Activated T-cell treated with anti-CD3 and anti-CD28 coated beads, Interleukin-2, amount 50 U/mL, for 72 hours (primary cell): ENCODE measurements at regions not wholly inside any gene's neighbourhood (a gene's known extent, or its start where the extent isn't known, plus 50 kb on each side); places are given as distances from the start of the nearest gene placed in this dataset.

Source experiments
- ATAC-seq, 2 donors: fragments of 150-1000 bp; cut with Tn5 transposase; replicated peaks in 1 of 2; 2 replicates each; pipeline ENCODE4 v1.10.0; 2021; ENCODE audit warnings: moderate library complexity in 2 of 2, mild to moderate bottlenecking in 1 of 2
- DNase-seq, 2 donors: peaks; one replicate each; pipeline ENCODE4 v3.0.0; 2021 to 2022; ENCODE audit warnings: mixed read lengths in 1 of 2
- H3K27ac Mint-ChIP-seq: one replicate; pipeline ENCODE4 v1.8.0; 2022; ENCODE audit warnings: mild to moderate bottlenecking, moderate library complexity, mixed read lengths
- H3K27me3 Mint-ChIP-seq: one replicate; pipeline ENCODE4 v1.8.0; 2022; ENCODE audit warnings: low read depth, mixed read lengths
- H3K36me3 Mint-ChIP-seq, 2 donors: one replicate each; pipeline ENCODE4 v1.8.0; 2022; ENCODE audit warnings: mixed read lengths in 2 of 2, mild to moderate bottlenecking in 1 of 2; ENCODE audit not compliant: insufficient read depth in 2 of 2
- H3K4me1 Mint-ChIP-seq: one replicate; pipeline ENCODE4 v1.8.0; 2022; ENCODE audit warnings: low read depth, mixed read lengths
- H3K4me3 Mint-ChIP-seq, 2 donors: one replicate each; pipeline ENCODE4 v1.8.0; 2022; ENCODE audit warnings: mild to moderate bottlenecking in 2 of 2, mixed read lengths in 2 of 2, moderate library complexity in 2 of 2
- H3K9me3 Mint-ChIP-seq, 2 donors: one replicate each; pipeline ENCODE4 v1.8.0; 2022; ENCODE audit warnings: mixed read lengths in 2 of 2

DNA sequence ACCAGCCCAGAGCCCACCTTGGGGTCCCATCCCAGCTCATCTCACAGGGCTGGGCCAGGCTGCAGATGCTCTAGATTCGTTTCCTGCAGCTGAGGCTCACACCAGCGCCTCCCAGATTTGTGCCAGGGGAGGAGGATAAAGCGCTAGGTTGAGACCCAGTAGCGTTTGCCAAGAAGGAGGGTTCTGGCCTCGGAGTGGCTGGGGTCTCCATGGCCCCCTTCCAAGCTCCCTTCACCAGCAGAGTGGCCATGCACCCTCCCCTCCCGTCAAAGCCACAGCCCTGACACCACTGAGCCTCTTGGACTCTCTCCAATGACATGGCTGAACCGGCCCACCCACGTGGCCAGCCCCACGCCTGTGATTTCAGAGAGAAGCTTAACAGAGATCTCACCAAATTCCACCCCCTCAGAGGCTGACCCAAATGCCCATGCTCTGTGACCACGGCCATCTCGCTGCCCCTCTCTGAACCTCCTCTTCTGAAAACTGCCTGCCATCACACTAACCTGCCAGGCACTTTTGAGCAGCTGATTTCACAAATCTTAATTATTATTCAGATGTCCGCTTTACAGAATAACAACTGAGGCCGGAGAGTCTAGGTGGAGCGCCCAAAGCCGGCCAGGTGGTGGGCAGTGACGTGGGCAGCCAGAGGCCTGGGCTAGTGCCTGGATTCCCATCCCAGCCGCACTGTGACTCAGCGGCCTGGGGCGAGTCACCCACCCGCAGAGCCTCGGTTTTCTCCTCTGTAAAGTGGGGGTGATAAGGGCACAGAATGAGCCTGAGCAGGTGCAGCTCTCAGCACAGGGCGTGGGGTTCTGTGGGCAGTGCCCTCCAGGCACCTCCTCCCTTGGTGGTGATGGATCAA is 155.7 kb downstream of the C9orf50 start:
- Mint-ChIP-seq H3K4me1 (peaks cover 8% of the 10 kb centered on the region), H3K36me3 (no peaks in the 10 kb centered on the region), H3K27ac (peak overlapping the region; percentile 8), H3K4me3 (no peak overlapping the region), H3K27me3 (no peaks in the 10 kb centered on the region), H3K9me3 (no peaks in the 10 kb centered on the region)
- ATAC-seq (peak; percentile 31 to 52), DNase-seq (no peak)

DNA sequence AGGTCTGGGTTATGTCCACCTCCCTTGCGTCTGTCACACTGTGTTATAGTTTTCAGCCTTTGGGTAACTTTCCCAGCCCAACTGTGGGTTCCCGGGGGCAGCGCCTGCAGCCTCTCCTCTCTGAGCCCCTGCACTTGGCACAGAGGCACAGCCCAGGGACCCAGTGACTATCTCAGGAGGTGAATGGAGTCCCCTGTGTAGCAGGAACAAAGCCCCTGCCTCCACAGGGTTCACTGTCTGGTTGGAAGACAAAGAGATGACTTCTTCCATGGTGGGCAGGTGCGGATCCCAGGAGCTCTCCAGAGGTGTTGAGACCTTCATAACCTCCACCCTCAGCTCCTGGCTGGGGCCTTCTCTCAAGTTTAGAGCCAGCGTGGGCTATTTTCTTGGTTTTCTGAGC is 156.9 kb downstream of the C9orf50 start:
- no peak for ATAC-seq

DNA sequence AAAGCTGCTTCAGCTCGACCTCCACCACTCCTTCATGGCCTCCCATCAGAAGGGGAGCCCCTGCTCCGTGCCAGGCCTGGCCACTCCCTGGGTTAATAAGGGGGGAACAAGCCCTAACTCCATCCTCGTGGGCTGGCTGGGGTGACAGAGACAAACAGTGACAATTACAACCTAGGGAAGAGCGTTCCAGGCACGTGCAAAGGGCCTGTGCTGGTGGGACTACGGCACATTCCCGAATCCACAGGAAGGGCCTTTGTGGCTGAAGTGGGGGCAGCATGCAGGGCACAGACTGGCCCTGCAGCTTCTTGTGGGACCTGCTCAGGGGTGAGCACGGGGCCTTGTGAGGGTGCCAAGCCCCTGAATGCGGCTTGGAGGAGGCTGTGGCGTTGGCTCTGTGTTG is 157.4 kb downstream of the C9orf50 start:
- Mint-ChIP-seq H3K27me3 (no peaks in the 10 kb centered on the region), H3K4me3 (no peak overlapping the region), H3K9me3 (no peaks in the 10 kb centered on the region), H3K4me1 (peaks cover 20% of the 10 kb centered on the region), H3K36me3 (no peaks in the 10 kb centered on the region), H3K27ac (no peak overlapping the region)
- DNase-seq: no peak
- ATAC-seq: no peak

More for the DNA sequence above, 156.9 kb downstream of the C9orf50 start:
- no peaks in the 10 kb centered on the region for H3K27me3 Mint-ChIP-seq
- H3K4me3 Mint-ChIP-seq: no peak overlapping the region
- no peaks in the 10 kb centered on the region for H3K9me3 Mint-ChIP-seq
- no peaks in the 10 kb centered on the region for H3K36me3 Mint-ChIP-seq
- DNase-seq: no peak
- H3K27ac Mint-ChIP-seq: no peak overlapping the region
- H3K4me1 Mint-ChIP-seq: peaks cover 15% of the 10 kb centered on the region

DNA sequence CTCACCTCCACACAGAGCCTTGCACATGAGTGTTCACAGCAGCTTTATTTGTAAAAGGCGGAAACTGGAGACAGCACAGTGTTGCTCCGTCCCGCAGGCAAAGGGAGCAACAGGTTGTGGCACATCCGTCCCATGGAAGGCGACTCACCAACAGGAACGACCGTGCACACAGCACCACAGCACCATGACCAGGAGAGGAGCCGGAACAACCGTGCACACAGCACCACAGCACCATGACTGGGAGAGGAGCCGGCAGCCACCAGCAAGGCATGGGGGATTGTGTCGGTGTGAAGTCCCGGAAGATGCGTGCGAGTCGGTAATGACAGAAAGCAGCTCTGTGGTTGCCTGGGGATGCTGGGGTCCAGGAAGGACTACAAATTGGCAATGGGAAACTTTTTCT is 158.5 kb downstream of the C9orf50 start:
- Mint-ChIP-seq H3K9me3 (no peaks in the 10 kb centered on the region), H3K27me3 (no peaks in the 10 kb centered on the region), H3K27ac (no peak overlapping the region), H3K4me1 (peaks cover 31% of the 10 kb centered on the region), H3K36me3 (no peaks in the 10 kb centered on the region), H3K4me3 (no peak overlapping the region)
- DNase-seq (no peak), ATAC-seq (no peak)

DNA sequence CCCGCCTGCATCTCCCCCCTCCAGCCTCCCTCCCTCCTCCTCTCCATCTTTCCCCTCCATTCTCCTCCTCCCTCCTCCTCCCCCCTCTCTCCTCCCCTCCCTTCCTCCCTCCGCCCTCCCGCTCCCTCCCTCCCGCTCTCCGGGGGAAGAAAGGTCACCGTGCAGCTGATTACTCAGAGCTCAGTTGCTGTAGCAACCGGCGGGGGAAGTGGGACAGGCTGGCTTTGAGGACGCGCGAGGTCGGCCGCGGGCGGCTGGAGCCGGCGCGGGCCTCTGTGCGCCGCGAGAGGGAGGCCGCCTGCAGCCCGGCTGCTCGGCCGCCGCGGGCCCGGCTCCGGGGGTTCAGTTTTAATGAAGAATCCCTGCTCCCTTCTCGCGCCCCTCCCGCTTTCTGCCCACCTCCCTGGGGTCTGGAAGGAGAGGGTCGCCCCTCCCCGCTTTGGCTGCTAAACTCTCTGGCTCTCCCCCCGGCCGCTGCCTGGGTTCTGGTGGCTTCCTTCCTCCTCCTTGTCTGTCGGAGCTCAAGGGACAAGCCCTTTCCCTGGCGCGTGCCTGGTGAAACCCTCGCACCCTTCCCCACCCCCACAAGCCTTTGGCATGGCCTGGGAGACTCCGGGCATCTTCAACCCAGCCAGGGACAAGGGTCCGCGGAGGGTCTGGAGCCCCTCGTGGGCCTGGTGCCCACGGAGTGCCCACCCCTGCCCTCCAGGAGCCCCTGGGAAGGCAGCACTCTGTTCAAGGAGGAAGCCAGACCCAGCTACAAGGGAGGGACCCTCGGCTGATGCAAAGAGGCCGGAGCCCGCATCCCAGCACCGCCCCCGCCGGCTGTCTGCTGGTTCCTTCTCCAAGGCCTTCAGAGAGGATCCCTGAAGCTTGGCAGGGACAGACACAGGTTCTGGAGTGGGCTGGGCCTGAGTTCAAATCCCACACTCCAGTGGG is 160.3 kb downstream of the C9orf50 start:
- H3K4me3 Mint-ChIP-seq: peak overlapping the region; percentile 78 to 86
- peak overlapping the region; percentile 72 for H3K27ac Mint-ChIP-seq
- H3K9me3 Mint-ChIP-seq: peaks cover 0 to 9% of the 10 kb centered on the region in 2 donors
- no peaks in the 10 kb centered on the region for H3K27me3 Mint-ChIP-seq
- peaks cover 43% of the 10 kb centered on the region for H3K4me1 Mint-ChIP-seq
- peak; percentile 89 to 90 for DNase-seq
- H3K36me3 Mint-ChIP-seq: no peaks in the 10 kb centered on the region
- ATAC-seq: peak; percentile 86 to 87

DNA sequence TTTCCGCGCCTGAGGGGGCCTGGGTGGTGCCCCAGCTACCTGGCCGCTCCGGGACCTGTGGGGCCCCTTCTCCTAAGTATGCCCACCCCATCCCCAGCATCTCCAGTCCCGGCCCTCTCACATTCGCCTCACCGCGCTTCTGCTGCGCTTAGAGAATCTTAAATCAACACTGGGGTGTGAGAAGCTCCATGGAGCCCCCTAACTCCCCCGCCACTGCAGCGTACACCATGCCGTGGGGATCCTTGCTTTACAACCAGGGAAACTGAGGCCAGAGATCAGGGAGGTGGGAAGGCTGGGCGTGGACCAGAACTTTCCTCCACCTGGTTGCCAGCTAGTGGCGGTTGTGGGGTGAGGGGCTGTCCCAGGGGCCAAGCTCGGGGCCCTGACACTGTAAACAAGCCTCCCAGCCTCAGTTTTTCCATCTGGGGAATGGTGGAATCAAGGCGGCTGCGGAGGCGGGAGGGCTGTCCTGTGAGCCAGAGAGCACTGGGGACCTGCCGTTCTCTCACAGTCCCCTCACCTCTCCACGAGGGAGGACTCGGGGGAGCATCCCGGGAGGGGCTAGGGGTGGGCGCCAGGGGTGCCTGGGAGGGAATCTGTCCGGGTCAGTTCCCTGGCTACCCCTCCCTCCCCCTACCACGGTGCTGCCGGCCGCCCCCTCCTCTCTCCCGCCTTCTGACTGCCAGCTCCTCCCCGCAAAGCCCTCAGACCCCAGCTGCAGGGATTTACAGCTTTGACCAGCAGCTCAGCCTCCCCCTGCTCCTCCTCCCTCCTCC is 161.2 kb downstream of the C9orf50 start:
- peak; percentile 30 to 31 for ATAC-seq
- H3K4me3 Mint-ChIP-seq: peak overlapping the region; percentile 78 to 86
- H3K36me3 Mint-ChIP-seq: no peaks in the 10 kb centered on the region

DNA sequence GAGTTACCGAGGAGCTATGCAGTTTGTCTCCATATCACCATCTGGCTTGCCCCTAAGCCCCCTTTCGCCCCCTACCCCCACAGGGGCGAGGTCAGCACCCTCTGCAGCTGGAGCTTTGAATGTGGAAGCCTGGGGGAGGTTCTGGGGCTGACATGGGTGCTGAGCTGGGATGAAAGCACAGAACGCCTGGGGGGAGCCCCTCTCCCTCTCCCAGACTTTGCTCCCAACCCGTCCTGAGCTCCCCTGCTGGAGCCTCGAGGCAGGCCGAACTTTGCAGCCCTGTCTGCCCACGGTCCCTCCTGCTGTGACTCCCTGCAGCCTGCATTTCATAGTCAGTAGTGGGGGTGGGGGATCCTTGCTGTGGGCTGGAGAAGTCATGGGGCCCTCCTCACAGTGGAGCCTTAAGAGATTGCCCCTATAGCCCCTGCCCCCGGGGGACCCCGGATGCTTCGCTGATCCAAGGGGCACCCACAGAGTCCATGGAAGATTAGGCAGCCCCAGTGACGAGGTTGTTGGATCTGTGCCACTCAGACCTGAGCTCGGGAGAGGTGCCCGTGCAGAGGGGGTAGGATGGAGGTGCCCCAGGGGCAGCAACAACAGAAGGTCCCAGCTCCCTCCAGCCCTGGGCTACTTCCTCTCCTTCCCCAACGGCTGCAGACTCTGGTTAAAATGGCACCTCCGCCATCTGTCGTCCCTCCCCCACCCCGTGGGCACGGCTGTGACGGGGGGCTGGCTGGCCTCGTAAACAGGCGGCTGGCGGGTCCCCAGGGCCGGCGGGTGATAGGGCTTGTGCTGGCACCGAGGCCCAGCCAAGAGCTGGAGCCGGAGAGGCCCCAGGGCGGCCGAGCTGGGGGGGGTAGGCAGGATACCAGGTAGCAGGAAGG is 162.0 kb downstream of the C9orf50 start:
- no peaks in the 10 kb centered on the region for H3K27me3 Mint-ChIP-seq
- H3K9me3 Mint-ChIP-seq: peaks cover 0 to 9% of the 10 kb centered on the region in 2 donors
- ATAC-seq: peak; percentile 5 to 10
- H3K4me3 Mint-ChIP-seq: peak overlapping the region; percentile 78 to 86
- no peak overlapping the region for H3K27ac Mint-ChIP-seq
- H3K36me3 Mint-ChIP-seq: no peaks in the 10 kb centered on the region
- H3K4me1 Mint-ChIP-seq: peaks cover 43% of the 10 kb centered on the region
- peak; percentile 43 to 51 for DNase-seq

More for the DNA sequence above, 161.2 kb downstream of the C9orf50 start:
- DNase-seq: peak; percentile 46 to 49
- Mint-ChIP-seq H3K9me3 (peaks cover 0 to 9% of the 10 kb centered on the region in 2 donors), H3K27me3 (no peaks in the 10 kb centered on the region), H3K4me1 (peaks cover 43% of the 10 kb centered on the region), H3K27ac (no peak overlapping the region)

DNA sequence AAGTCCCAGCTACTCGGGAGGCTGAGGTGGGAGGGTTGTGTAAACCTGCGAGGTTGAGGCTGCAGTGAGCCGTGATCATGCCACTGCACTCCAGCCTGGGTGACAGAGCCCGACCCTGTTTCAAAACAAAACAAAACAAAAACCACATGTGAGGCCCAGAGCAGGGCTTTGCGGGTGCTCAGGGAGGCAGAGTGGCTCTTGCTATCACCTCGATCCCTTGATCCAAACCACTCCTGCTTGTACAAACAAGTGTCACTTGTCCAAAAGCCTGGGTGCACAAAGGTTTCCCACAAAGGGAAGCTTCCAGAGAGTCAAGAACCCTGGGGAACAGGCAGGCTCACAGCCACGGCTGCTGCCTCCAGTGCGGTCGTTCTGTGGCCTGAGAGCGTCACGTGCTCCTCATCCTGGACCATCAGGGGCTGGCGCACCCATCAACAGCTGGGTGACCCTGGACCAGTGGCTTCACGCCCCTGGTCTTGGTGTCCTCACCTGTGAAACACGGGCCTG is 162.7 kb downstream of the C9orf50 start:
- H3K4me1 Mint-ChIP-seq: peaks cover 43% of the 10 kb centered on the region
- H3K27me3 Mint-ChIP-seq: no peaks in the 10 kb centered on the region
- peak; percentile 78 to 80 for DNase-seq
- no peaks in the 10 kb centered on the region for H3K36me3 Mint-ChIP-seq
- ATAC-seq: peak; percentile 71 to 79
- H3K4me3 Mint-ChIP-seq: peak overlapping the region; percentile 78 to 86
- H3K9me3 Mint-ChIP-seq: peaks cover 0 to 9% of the 10 kb centered on the region in 2 donors
- peak overlapping the region; percentile 30 for H3K27ac Mint-ChIP-seq

DNA sequence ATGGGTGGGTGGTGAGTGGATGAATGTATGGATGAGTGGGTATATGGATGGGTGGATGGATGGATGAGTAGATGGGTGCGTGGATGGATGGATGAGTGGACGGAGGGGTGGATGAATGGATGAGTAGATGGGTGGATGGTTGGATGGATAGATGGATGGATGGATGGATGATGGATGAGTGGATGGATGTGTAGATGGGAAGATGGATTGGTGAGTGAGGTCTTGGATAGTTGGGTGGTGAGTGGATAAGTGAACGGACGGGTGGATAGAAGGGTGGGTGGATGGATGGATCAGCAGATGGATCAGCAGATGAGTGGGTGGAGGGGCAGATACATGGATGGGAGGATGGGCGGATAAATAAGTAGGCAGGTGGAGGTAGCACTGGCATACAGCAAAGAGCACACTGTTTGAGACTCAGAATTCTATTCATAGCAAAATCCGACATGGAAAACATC is 163.5 kb downstream of the C9orf50 start:
- H3K36me3 Mint-ChIP-seq: no peaks in the 10 kb centered on the region
- no peak overlapping the region for H3K27ac Mint-ChIP-seq
- H3K4me1 Mint-ChIP-seq: peaks cover 43% of the 10 kb centered on the region
- no peak for ATAC-seq
- no peak for DNase-seq
- H3K9me3 Mint-ChIP-seq: peaks cover 0 to 9% of the 10 kb centered on the region in 2 donors
- no peak overlapping the region for H3K4me3 Mint-ChIP-seq
- no peaks in the 10 kb centered on the region for H3K27me3 Mint-ChIP-seq

DNA sequence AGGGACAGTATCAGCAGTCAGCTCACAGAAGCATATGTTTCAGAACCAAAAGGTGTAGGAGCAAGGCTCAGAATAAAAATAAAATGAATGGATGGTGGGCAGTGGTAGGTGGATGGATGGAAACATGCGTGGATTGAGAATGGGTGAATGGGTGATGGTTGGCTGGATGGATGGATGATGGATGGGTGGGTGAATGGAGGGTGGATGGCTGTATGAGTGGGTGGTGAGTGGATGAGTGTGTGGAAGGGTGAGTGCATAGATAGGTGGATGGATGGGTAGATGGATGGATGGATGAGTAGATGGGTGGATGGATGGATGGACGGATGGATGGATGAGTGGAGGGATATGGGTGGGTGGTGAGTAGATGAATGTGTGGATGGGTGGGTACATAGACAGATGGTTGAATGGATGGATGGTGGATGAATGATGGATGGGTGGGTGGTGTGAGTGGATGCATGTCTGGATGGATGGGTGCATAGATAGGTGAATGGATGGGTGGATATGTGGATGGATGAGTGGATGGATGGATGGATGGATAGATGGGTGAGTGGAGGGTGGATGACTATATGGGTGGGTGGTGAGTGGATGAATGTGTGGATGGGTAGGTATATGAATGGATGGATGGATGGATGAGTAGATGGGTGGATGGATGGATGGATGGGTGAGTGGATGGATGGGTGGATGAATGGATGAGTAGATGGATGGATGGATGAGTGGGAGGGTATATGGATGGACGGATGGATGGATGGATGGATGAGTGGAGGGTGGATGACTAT is 164.2 kb downstream of the C9orf50 start:
- peaks cover 0 to 9% of the 10 kb centered on the region in 2 donors for H3K9me3 Mint-ChIP-seq
- no peaks in the 10 kb centered on the region for H3K27me3 Mint-ChIP-seq
- no peak overlapping the region for H3K27ac Mint-ChIP-seq
- no peaks in the 10 kb centered on the region for H3K36me3 Mint-ChIP-seq
- ATAC-seq (no peak), DNase-seq (no peak)
- H3K4me1 Mint-ChIP-seq: peaks cover 43% of the 10 kb centered on the region
- H3K4me3 Mint-ChIP-seq: peak overlapping the region in 1 of 2 donors; percentile 2
